PC-3 (cell line): ENCODE measurements at regions not wholly inside any gene's neighbourhood (a gene's known extent, or its start where the extent isn't known, plus 50 kb on each side); places are given as distances from the start of the nearest gene placed in this dataset.
"Not testable (repeated sequence)": the region's sequence is repeated elsewhere in the genome, so short reads cannot be mapped to it uniquely, and the experiment has no call there.

Experiments used
- EZH2 ChIP-seq: fragments of 300-600 bp; sonication (generic); IDR thresholded peaks from one replicate; pipeline ENCODE4 v1.6.1; 2017; ENCODE audit warnings: antibody characterized with exemption, mild to moderate bottlenecking, low read length; ENCODE audit not compliant: unreplicated experiment
- TF ChIP-seq, protein P1 (sequence below): fragments of 300-600 bp; sonication (generic); conservative IDR thresholded peaks from 2 replicates; pipeline ENCODE4 v1.5.1; 2017; ENCODE audit warnings: antibody characterized with exemption, low read depth, mild to moderate bottlenecking, low read length

DNA sequence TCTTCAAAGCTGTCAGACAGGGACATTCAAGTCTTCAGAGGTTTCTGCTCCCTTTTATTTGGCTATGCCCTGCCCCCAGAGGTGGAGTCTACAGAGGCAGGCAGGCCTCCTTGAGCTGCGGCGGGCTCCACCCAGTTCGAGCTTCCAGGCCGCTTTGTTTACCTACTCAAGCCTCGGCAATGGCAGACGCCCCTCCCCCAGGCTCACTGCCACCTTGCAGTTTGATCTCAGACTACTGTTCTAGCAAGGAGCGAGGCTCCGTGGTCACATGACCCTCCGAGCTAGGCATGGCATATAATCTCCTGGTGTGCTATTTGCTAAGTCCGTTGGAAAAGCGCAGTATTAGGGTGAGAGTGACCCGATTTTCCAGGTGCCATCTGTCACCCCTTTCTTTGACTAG is 462.6 kb upstream of the HS3ST5 start:
- TF ChIP-seq, protein P1, sequence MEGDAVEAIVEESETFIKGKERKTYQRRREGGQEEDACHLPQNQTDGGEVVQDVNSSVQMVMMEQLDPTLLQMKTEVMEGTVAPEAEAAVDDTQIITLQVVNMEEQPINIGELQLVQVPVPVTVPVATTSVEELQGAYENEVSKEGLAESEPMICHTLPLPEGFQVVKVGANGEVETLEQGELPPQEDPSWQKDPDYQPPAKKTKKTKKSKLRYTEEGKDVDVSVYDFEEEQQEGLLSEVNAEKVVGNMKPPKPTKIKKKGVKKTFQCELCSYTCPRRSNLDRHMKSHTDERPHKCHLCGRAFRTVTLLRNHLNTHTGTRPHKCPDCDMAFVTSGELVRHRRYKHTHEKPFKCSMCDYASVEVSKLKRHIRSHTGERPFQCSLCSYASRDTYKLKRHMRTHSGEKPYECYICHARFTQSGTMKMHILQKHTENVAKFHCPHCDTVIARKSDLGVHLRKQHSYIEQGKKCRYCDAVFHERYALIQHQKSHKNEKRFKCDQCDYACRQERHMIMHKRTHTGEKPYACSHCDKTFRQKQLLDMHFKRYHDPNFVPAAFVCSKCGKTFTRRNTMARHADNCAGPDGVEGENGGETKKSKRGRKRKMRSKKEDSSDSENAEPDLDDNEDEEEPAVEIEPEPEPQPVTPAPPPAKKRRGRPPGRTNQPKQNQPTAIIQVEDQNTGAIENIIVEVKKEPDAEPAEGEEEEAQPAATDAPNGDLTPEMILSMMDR = not testable (repeated sequence)
- not testable (repeated sequence) for TF ChIP-seq EZH2
